Vagina (tissue), 2 donors: ENCODE measurements at regions not wholly inside any gene's neighbourhood (a gene's known extent, or its start where the extent isn't known, plus 50 kb on each side); places are given as distances from the start of the nearest gene placed in this dataset.

Experiments used
- POLR2A ChIP-seq, 2 donors: fragments of 450-650 bp; IDR thresholded peaks; one replicate each; pipeline ENCODE4 v1.6.1; 2017; ENCODE audit warnings: antibody characterized with exemption in 2 of 2, mild to moderate bottlenecking in 2 of 2, moderate library complexity in 2 of 2
- POLR2AphosphoS5 ChIP-seq, 2 donors: sonication (generic); formaldehyde crosslinking; IDR thresholded peaks; one replicate each; pipeline ENCODE4 v1.9.0; 2017; ENCODE audit warnings: antibody characterized with exemption in 2 of 2, mild to moderate bottlenecking in 2 of 2, low read depth in 1 of 2; ENCODE audit not compliant: insufficient read depth in 1 of 2
- TF ChIP-seq, protein P1 (sequence below), 3 experiments: fragments of 450-650 bp in 2 of 3; fragments of 200-600 bp in 1 of 3; sonication (generic) in 1 of 3; IDR thresholded peaks; one replicate each; pipeline ENCODE4 v1.5.1; 2017 to 2019; ENCODE audit warnings: antibody characterized with exemption in 3 of 3, mild to moderate bottlenecking in 2 of 3, moderate library complexity in 2 of 3

DNA sequence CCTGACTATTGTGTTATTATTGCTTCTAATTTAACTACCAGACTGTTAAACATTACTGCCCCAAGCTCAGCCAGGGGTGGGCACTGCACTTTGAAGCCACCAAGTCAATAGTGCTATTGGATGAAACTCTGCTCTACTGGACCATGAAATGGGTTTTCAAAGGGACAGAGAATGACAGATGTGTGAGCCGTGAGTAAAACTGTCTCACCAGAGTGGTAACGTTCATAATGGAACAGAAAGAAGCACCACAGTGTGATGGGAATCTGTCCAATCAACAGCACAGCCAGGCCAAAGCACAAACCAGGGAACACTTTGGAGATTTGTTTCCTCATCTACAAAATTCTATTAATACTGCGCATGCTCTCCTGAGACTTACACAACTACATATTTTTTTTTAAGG lies 171.8 kb upstream of the LPP start:
- TF ChIP-seq, protein P1, sequence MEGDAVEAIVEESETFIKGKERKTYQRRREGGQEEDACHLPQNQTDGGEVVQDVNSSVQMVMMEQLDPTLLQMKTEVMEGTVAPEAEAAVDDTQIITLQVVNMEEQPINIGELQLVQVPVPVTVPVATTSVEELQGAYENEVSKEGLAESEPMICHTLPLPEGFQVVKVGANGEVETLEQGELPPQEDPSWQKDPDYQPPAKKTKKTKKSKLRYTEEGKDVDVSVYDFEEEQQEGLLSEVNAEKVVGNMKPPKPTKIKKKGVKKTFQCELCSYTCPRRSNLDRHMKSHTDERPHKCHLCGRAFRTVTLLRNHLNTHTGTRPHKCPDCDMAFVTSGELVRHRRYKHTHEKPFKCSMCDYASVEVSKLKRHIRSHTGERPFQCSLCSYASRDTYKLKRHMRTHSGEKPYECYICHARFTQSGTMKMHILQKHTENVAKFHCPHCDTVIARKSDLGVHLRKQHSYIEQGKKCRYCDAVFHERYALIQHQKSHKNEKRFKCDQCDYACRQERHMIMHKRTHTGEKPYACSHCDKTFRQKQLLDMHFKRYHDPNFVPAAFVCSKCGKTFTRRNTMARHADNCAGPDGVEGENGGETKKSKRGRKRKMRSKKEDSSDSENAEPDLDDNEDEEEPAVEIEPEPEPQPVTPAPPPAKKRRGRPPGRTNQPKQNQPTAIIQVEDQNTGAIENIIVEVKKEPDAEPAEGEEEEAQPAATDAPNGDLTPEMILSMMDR (IDR thresholded peaks at IDR 0.05) = no peak
- TF ChIP-seq POLR2A (IDR thresholded peaks at IDR 0.05) (no peak), POLR2AphosphoS5 (IDR thresholded peaks at IDR 0.05; ENCODE audit: insufficient read depth in 1 of 2, low read depth in 1 of 2) (no peak)
